NCI-H1092 (cell line): ENCODE measurements at regions not wholly inside any gene's neighbourhood (a gene's known extent, or its start where the extent isn't known, plus 50 kb on each side); places are given as distances from the start of the nearest gene placed in this dataset.
"Not testable (repeated sequence)": the region's sequence is repeated elsewhere in the genome, so short reads cannot be mapped to it uniquely, and the experiment has no call there.

ENCODE experiments used
- DNase-seq: peaks from one replicate; lab custom pipeline; 2025; lab: John Stamatoyannopoulos, UW

DNA sequence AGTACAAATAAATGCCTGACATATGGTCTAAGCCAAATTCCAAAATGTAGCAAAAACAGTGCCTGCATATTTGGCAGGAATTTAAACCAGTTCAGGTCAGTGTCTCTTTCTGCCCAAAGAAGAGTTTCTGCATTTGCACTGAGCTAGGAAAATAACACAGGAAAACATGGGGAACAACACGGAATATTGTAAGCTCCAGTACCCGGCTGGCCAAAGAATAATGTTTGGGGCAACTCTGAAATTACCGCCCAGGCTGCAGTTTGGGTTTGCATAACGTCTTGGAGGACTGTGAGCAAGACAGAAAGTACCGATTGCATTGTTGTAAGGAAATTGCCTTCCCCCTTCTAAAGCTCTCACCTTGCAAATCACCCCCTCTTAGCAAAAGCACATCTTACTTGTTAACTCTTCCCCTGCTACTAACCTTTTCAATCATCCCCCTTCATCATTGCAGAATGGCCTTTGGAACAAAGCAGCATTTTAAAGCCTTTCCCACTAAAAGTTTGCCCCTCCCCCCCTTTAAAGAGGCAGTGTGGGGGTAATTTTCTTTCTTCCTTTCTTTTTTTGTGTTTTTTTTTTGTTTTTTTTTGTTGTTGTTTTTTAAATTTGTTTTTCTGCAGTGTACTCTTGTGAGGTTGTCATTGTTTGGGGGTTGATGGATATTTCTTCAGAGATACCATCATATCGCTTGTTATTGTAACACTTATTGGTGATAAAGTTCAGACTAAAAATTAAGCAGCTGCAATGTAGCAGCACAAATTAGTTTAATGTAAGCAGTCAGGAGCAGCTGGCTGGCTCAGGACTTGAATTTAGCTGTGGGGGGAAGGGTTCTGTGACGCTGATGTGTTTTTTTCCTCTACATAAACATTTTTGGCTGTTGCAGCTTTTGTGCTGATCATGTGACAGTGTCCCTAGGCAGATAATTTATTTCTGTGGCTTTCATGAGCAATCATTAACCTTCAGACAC, 100.0 kb upstream of the CITED2 start:
- DNase-seq = no peak

DNA sequence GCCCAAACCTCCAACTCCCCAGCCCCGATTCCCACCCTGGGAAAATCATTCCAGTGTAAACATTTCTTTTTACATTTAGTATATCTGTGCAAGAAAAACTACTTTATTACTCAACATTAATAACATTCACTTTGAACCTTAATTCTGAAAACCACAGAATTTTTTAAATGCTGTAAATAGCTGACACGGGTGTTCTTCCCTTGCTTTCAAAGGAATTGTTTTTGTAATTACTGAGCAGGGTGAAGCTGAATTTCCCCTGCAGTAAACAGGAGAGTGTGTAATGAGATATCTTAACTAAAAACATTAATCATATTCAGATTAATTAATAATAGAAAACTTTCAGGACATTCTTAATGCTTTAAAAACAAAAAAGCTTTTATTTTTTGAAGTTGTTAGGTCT, 99.3 kb upstream of the CITED2 start:
- no peak for DNase-seq

GRCh38 chr6:139473231-139473701, 98.8 kb upstream of the CITED2 start:
- DNase-seq = no peak

DNA sequence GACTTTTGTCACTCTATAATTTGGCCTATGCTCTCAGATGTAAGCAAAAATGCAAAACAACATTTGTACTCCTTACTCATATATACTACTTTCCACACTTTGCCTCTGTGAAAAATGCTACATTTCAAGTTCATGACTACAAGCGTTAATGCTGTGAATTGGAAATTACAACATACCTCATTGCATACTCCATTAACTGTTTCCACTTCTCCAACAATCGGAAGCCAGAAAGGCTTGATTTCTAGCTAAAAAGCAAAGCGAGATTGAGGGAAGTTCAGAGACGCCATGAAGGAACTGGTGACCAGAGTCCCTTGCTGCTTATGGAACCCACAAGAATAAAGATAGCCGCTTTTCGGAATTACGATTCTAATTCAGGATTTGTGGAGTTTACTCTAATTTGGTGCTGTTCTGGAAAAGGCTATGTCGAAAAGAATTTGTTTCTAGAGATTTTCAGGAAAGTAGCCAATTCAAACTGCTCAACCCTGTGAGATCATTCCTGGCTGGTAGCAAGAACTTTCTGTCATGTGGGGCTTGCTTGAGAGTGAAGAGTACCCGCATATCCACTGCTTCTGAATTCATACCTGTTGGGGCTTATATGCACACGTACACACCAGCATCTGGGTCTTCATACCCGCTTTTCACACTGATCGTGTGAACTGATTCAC, 98.0 kb upstream of the CITED2 start:
- DNase-seq = no peak

DNA sequence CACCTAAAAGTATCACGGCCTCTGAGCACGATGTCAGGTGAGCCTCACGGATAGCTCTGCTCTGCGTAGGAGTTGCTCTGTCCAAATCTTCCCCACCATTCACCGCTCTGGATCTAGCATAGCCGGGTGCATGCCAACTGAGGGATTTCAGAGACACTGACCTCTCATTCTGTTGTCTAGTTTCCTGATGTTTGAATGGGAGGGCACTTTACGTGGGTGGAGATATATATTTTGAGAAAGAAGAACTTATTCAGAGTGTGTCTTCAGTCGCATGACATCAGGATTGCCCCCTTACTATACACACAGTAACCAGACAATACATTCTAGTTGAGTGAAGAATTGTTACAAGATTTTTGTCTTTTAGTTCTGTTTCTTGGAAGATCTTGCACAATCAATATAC, 96.5 kb upstream of the CITED2 start:
- DNase-seq = no peak

- DNase-seq = no peak
Observed at GRCh38 chr6:139468178-139468819, 93.9 kb upstream of the CITED2 start.

GRCh38 chr6:139457476-139457875, 83.0 kb upstream of the CITED2 start:
- DNase-seq = no peak

DNA sequence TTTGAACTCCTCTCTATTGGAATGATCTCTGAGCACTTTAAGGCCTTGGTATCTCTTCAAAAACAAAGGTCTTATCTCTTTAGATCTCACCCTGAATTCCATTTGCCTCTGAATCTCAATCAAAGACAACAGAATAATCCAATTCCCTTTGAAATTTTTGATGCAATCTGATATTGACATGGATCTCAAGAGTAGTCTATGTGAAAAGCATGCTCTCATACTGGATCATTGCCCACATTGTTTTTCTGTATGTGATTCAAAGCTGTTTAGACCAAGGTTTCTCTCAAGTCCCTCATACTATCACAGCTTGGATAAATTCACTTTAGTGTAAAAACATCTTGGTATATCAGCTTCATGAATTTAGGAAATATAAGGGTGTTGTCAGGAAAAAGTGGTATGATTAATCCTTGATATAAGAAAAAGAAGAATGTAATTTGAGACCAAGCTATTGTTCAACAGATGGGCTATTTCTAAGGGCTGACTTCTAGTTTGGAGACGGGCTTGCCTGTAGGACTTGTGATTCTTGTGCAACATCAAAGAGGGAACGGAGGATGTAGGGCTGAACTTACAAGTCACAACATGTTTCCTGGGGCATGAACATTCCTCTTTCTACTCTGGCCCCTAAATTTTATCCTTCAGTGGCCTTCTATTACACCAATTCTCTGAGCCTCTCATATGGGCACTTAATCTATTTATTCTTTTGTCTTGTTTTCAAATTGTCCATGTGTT, 77.9 kb upstream of the CITED2 start:
- no peak for DNase-seq

DNA sequence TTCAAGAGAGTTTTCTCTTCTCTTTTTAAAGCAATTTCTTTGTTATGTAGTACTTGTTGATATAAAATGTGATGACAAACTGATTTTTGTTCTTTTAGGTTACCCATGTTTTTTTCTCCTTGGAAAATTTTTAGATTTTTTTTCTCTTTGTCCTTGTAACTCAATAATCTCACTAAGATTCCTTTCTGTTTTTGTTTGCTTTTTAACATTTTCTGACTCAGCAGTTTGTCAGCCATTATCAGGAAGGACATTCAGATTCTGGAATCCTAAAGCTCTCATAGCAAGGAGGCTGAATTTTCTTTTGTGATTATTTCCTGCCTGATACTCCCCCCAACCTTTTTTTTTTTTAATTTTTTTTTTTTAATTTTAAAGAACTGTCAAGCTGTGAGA, 75.2 kb upstream of the CITED2 start:
- DNase-seq = no peak

- DNase-seq = no peak
Observed at GRCh38 chr6:139448998-139449610, 74.7 kb upstream of the CITED2 start.

GRCh38 chr6:139448051-139448649, 73.7 kb upstream of the CITED2 start:
- no peak for DNase-seq

- no peak for DNase-seq
Observed at GRCh38 chr6:139447656-139447975, 73.2 kb upstream of the CITED2 start.

DNA sequence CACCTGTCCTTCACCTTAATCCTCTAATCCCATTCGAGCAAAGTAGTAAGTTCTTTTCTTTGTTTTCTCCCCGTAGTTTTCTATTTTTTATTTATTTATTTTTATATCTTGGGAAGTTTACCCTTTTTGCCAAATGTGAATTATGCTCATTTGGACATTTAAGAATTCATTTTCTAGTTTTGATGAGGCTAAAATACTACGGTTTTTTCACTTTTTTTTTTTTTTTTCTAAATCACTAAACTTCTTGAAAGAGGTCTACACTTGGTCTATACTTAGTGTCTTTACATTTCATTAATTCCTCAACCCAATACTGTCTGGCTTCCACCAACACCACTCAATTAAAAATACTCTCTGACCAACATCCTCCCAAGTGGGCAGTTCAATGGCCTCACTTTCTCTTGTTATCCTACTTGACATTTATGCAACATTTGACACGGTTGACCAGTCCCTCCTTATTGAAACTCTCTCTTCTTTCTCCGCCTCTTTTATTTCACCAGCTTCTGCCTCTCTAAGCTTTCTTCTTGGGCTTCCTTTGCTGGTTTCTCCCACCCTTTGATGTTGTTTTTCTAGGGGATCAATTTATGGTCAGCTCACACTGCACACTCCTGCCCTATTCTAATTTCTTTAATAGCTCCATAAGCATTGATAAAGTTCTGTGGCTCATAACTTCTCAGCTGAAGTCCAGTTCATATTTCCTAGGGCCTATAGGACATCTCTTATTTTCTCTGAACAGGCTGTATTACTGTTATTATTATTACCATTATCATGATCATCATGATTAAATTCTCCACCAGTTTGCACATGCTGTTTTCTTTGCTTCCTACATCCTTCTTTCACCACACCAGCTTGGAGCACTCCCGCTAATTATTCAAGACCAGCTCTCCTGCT, 72.6 kb upstream of the CITED2 start:
- DNase-seq = no peak

DNA sequence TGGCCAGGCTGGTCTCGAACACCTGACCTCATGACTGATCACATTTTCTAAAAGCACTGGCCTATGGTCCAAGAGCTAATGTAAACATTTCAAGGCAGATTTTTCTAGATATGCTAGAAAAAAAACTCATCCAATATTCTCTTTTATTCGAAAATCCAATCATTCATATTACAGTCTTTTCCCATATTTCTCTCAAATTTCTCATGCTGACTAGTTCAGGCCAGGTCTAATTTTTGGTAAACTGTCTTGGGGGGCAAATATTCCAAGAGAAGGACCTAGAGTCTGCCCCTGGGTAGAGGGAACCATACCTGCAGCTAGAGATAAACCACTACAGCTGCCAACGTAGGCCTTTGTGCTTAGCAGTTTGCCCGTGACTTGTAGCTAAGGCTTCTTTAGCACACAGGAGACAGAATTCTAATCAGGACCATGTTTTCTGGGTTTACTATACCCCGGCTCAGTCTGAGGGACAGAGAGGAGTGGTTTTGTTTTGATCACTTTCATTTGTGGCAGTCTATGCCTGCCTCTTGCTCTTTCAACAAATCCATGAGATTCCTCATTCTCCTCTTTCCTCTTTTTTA, 71.8 kb upstream of the CITED2 start:
- DNase-seq = no peak

- not testable (repeated sequence) for DNase-seq
Observed at GRCh38 chr6:139444273-139444787, 69.9 kb upstream of the CITED2 start.

- DNase-seq = no peak
Observed at GRCh38 chr6:139443231-139444112, 69.0 kb upstream of the CITED2 start.

- no peak for DNase-seq
Observed at GRCh38 chr6:139442188-139442671, 67.8 kb upstream of the CITED2 start.

GRCh38 chr6:139439349-139439748, 64.9 kb upstream of the CITED2 start:
- no peak for DNase-seq

DNA sequence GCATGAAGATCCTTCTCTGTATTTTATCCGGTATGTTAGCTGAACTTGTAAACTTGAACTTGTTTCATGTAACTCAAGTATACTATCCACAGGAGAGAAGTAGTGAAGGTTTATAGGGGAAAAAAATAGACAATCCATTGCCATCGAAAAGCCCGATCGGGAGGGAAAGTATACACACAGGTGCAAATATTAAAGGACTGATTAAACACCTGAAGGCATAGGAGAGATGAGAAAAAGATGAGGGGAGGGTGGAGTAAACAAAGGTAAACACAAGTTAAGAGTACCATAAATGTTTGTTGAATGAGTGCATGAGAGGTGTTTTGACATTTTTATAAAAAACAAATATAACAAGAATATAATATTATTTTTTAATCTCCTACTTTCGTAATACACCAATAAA, 64.3 kb upstream of the CITED2 start:
- no peak for DNase-seq
